ENCODE measurements at regions not wholly inside any gene's neighbourhood (a gene's known extent, or its start where the extent isn't known, plus 50 kb on each side); places are given as distances from the start of the nearest gene placed in this dataset.

GRCh38 chr2:24421668-24422067, 61.3 kb upstream of the ITSN2 start:
- TF ChIP-seq CTCF (optimal IDR thresholded peaks at IDR 0.05 in 1 of 3, IDR thresholded peaks at IDR 0.05 in 1 of 3, conservative IDR thresholded peaks at IDR 0.05 in 1 of 3; ENCODE audit: extremely low read depth in 1 of 3, insufficient read depth in 2 of 3, low read length in 3 of 3) (peak; percentile 42 to 72 (median 42)), EZH2 (IDR thresholded peaks at IDR 0.05; ENCODE audit: low read length) (no peak)

Measured in keratinocyte (primary cell).